ENCODE measurements at regions not wholly inside any gene's neighbourhood (a gene's known extent, or its start where the extent isn't known, plus 50 kb on each side); places are given as distances from the start of the nearest gene placed in this dataset.

GRCh38 chrX:2620576-2620975 is 70.5 kb upstream of the CD99 start:
- Histone ChIP-seq H3K36me3 (ENCODE audit: insufficient read depth) (peaks cover 5% of the 10 kb centered on the region), H3K4me3 (ENCODE audit: low read depth, low read length) (no peak overlapping the region), H3K27ac (ENCODE audit: low read depth) (no peak overlapping the region), H3K4me1 (ENCODE audit: insufficient read depth) (no peaks in the 10 kb centered on the region)
- WGBS, result 95% methylated on average over 3 of the region's 3 CpGs
- DNase-seq (ENCODE audit: extremely low spot score), result no peak

GRCh38 chrX:2618516-2618915 is 72.6 kb upstream of the CD99 start:
- H3K36me3 ChIP-seq (ENCODE audit: insufficient read depth), result peaks cover 5% of the 10 kb centered on the region
- H3K27ac ChIP-seq (ENCODE audit: low read depth), result no peak overlapping the region
- no peak for DNase-seq (ENCODE audit: extremely low spot score)
- WGBS, result 59% methylated on average over 4 of the region's 4 CpGs
- no peak overlapping the region for H3K4me3 ChIP-seq (ENCODE audit: low read depth, low read length)
- no peaks in the 10 kb centered on the region for H3K4me1 ChIP-seq (ENCODE audit: insufficient read depth)

- Histone ChIP-seq H3K27ac (ENCODE audit: low read depth) (no peak overlapping the region), H3K4me1 (ENCODE audit: insufficient read depth) (no peaks in the 10 kb centered on the region), H3K4me3 (ENCODE audit: low read depth, low read length) (no peak overlapping the region), H3K36me3 (ENCODE audit: insufficient read depth) (peaks cover 5% of the 10 kb centered on the region)
- DNase-seq (ENCODE audit: extremely low spot score), result no peak
- 7% methylated on average over 3 of the region's 3 CpGs for WGBS
These were observed 76.2 kb upstream of the CD99 start for GRCh38 chrX:2614911-2615310.

- Histone ChIP-seq H3K36me3 (ENCODE audit: insufficient read depth) (no peaks in the 10 kb centered on the region), H3K4me3 (ENCODE audit: low read depth, low read length) (peak overlapping the region; percentile 92), H3K27ac (ENCODE audit: low read depth) (no peak overlapping the region), H3K4me1 (ENCODE audit: insufficient read depth) (no peaks in the 10 kb centered on the region)
- DNase-seq (ENCODE audit: extremely low spot score), result no peak
- WGBS, result 45% methylated on average over 10 of the region's 10 CpGs
These were observed 80.6 kb upstream of the CD99 start for GRCh38 chrX:2610246-2611170.

GRCh38 chrX:2609431-2610238 is 81.5 kb upstream of the CD99 start:
- no peak for DNase-seq (ENCODE audit: extremely low spot score)
- WGBS, result under 1% methylated on average over 44 of the region's 44 CpGs
- no peaks in the 10 kb centered on the region for H3K4me1 ChIP-seq (ENCODE audit: insufficient read depth)
- peak overlapping the region; percentile 92 for H3K4me3 ChIP-seq (ENCODE audit: low read depth, low read length)
- no peaks in the 10 kb centered on the region for H3K36me3 ChIP-seq (ENCODE audit: insufficient read depth)
- no peak overlapping the region for H3K27ac ChIP-seq (ENCODE audit: low read depth)

GRCh38 chrX:2608638-2609430 is 82.3 kb upstream of the CD99 start:
- H3K27ac ChIP-seq (ENCODE audit: low read depth), result peak overlapping the region; percentile 56
- H3K4me3 ChIP-seq (ENCODE audit: low read depth, low read length), result peak overlapping the region; percentile 92
- H3K4me1 ChIP-seq (ENCODE audit: insufficient read depth), result no peaks in the 10 kb centered on the region
- WGBS, result under 1% methylated on average over 63 of the region's 63 CpGs
- H3K36me3 ChIP-seq (ENCODE audit: insufficient read depth), result no peaks in the 10 kb centered on the region
- peak; percentile 48 for DNase-seq (ENCODE audit: extremely low spot score)

GRCh38 chrX:2607113-2607512 is 84.0 kb upstream of the CD99 start:
- H3K36me3 ChIP-seq (ENCODE audit: insufficient read depth), result no peaks in the 10 kb centered on the region
- no peak for DNase-seq (ENCODE audit: extremely low spot score)
- no peak overlapping the region for H3K4me3 ChIP-seq (ENCODE audit: low read depth, low read length)
- 98% methylated on average over 2 of the region's 2 CpGs for WGBS
- no peak overlapping the region for H3K27ac ChIP-seq (ENCODE audit: low read depth)
- no peaks in the 10 kb centered on the region for H3K4me1 ChIP-seq (ENCODE audit: insufficient read depth)

GRCh38 chrX:2600564-2600963 is 90.5 kb upstream of the CD99 start:
- 90% methylated on average over 6 of the region's 6 CpGs for WGBS
- H3K27ac ChIP-seq (ENCODE audit: low read depth), result no peak overlapping the region
- no peak for DNase-seq (ENCODE audit: extremely low spot score)
- no peak overlapping the region for H3K4me3 ChIP-seq (ENCODE audit: low read depth, low read length)
- no peaks in the 10 kb centered on the region for H3K36me3 ChIP-seq (ENCODE audit: insufficient read depth)
- no peaks in the 10 kb centered on the region for H3K4me1 ChIP-seq (ENCODE audit: insufficient read depth)

- DNase-seq (ENCODE audit: extremely low spot score), result no peak
- Histone ChIP-seq H3K27ac (ENCODE audit: low read depth) (no peak overlapping the region), H3K4me1 (ENCODE audit: insufficient read depth) (no peaks in the 10 kb centered on the region), H3K36me3 (ENCODE audit: insufficient read depth) (no peaks in the 10 kb centered on the region), H3K4me3 (ENCODE audit: low read depth, low read length) (no peak overlapping the region)
- 74% methylated on average over 9 of the region's 9 CpGs for WGBS
These were observed 94.4 kb upstream of the CD99 start for GRCh38 chrX:2596555-2597255.

GRCh38 chrX:2596045-2596444 is 95.0 kb upstream of the CD99 start:
- H3K4me3 ChIP-seq (ENCODE audit: low read depth, low read length), result no peak overlapping the region
- H3K27ac ChIP-seq (ENCODE audit: low read depth), result no peak overlapping the region
- H3K4me1 ChIP-seq (ENCODE audit: insufficient read depth), result no peaks in the 10 kb centered on the region
- WGBS, result 91% methylated on average over 4 of the region's 4 CpGs
- H3K36me3 ChIP-seq (ENCODE audit: insufficient read depth), result no peaks in the 10 kb centered on the region
- no peak for DNase-seq (ENCODE audit: extremely low spot score)

- H3K36me3 ChIP-seq (ENCODE audit: insufficient read depth), result no peaks in the 10 kb centered on the region
- no peak overlapping the region for H3K27ac ChIP-seq (ENCODE audit: low read depth)
- DNase-seq (ENCODE audit: extremely low spot score), result no peak
- 67% methylated on average over 5 of the region's 5 CpGs for WGBS
- H3K4me1 ChIP-seq (ENCODE audit: insufficient read depth), result no peaks in the 10 kb centered on the region
- no peak overlapping the region for H3K4me3 ChIP-seq (ENCODE audit: low read depth, low read length)
These were observed 94.5 kb upstream of the DHRSX start for GRCh38 chrX:2595258-2595657.

GRCh38 chrX:2594491-2594890 is 93.7 kb upstream of the DHRSX start:
- H3K27ac ChIP-seq (ENCODE audit: low read depth), result no peak overlapping the region
- DNase-seq (ENCODE audit: extremely low spot score), result no peak
- no peak overlapping the region for H3K4me3 ChIP-seq (ENCODE audit: low read depth, low read length)
- H3K4me1 ChIP-seq (ENCODE audit: insufficient read depth), result no peaks in the 10 kb centered on the region
- WGBS, result 71% methylated on average over 3 of the region's 3 CpGs
- H3K36me3 ChIP-seq (ENCODE audit: insufficient read depth), result no peaks in the 10 kb centered on the region

GRCh38 chrX:2592279-2592678 is 91.5 kb upstream of the DHRSX start:
- no peak overlapping the region for H3K4me3 ChIP-seq (ENCODE audit: low read depth, low read length)
- no peaks in the 10 kb centered on the region for H3K36me3 ChIP-seq (ENCODE audit: insufficient read depth)
- DNase-seq (ENCODE audit: extremely low spot score), result no peak
- no peaks in the 10 kb centered on the region for H3K4me1 ChIP-seq (ENCODE audit: insufficient read depth)
- no peak overlapping the region for H3K27ac ChIP-seq (ENCODE audit: low read depth)
- 81% methylated on average over 3 of the region's 3 CpGs for WGBS

Data from urinary bladder (tissue), 3 donors.